ENCODE measurements at regions not wholly inside any gene's neighbourhood (a gene's known extent, or its start where the extent isn't known, plus 50 kb on each side); places are given as distances from the start of the nearest gene placed in this dataset.
"Not testable (repeated sequence)": the region's sequence is repeated elsewhere in the genome, so short reads cannot be mapped to it uniquely, and the experiment has no call there.

GRCh38 chr4:121616449-121616848 lies 80.3 kb downstream of the ANXA5 start:
- not testable (repeated sequence) for H3K27ac Mint-ChIP-seq; H3K4me1 Mint-ChIP-seq; H3K36me3 ChIP-seq (ENCODE audit: control insufficient read depth, insufficient read depth, low read length); H3K4me3 Mint-ChIP-seq; H3K27me3 Mint-ChIP-seq (ENCODE audit: insufficient read depth); H3K9ac ChIP-seq (ENCODE audit: extremely low read depth, low read length, poor library complexity, severe bottlenecking); H3K27me3 ChIP-seq (ENCODE audit: control insufficient read depth, insufficient read depth, low read length, poor library complexity, severe bottlenecking); H3K27ac ChIP-seq (ENCODE audit: low read depth, low read length); H3K4me1 ChIP-seq (ENCODE audit: control insufficient read depth, insufficient read depth, low read length); H3K9me3 ChIP-seq (ENCODE audit: control insufficient read depth, low read length); H3K9me3 Mint-ChIP-seq; H3K36me3 Mint-ChIP-seq (ENCODE audit: low read depth)
- peak; percentile 76 for DNase-seq
- peak overlapping the region; percentile 51 for H3K4me3 ChIP-seq (ENCODE audit: low read length)
- 68 to 79% methylated on average over 3 to 6 of the region's 6 CpGs for WGBS, 2 experiments (ENCODE audit: insufficient coverage in 1 of 2, insufficient read length in 1 of 2)

GRCh38 chr4:121614101-121614500 lies 82.7 kb downstream of the ANXA5 start:
- Histone ChIP-seq H3K4me1 (ENCODE audit: control insufficient read depth, insufficient read depth, low read length) (peaks cover 4% of the 10 kb centered on the region), H3K27me3 (ENCODE audit: control insufficient read depth, insufficient read depth, low read length, poor library complexity, severe bottlenecking) (no peaks in the 10 kb centered on the region), H3K9ac (ENCODE audit: extremely low read depth, low read length, poor library complexity, severe bottlenecking) (no peak overlapping the region), H3K9me3 (ENCODE audit: control insufficient read depth, low read length) (peaks cover 9% of the 10 kb centered on the region), H3K4me3 (ENCODE audit: low read length) (no peak overlapping the region), H3K36me3 (ENCODE audit: control insufficient read depth, insufficient read depth, low read length) (no peaks in the 10 kb centered on the region), H3K27ac (ENCODE audit: low read depth, low read length) (no peak overlapping the region)
- H3K9me3 Mint-ChIP-seq, result peaks cover 6% of the 10 kb centered on the region
- no peaks in the 10 kb centered on the region for H3K27me3 Mint-ChIP-seq (ENCODE audit: insufficient read depth)
- no peak for DNase-seq
- no peaks in the 10 kb centered on the region for H3K36me3 Mint-ChIP-seq (ENCODE audit: low read depth)
- peaks cover 8% of the 10 kb centered on the region for H3K4me1 Mint-ChIP-seq
- no peak overlapping the region for H3K4me3 Mint-ChIP-seq
- no peak for TF ChIP-seq CTCF (conservative IDR thresholded peaks at IDR 0.05)
- H3K27ac Mint-ChIP-seq, result no peak overlapping the region

- no peaks in the 10 kb centered on the region for H3K27me3 Mint-ChIP-seq (ENCODE audit: insufficient read depth)
- WGBS, 2 experiments (ENCODE audit: insufficient coverage in 1 of 2, insufficient read length in 1 of 2), result 76 to 94% methylated on average over 2 to 3 of the region's 3 CpGs
Observed at GRCh38 chr4:121599049-121599448, 97.7 kb downstream of the ANXA5 start.

More at GRCh38 chr4:121599049-121599448, 97.7 kb downstream of the ANXA5 start:
- H3K27me3 ChIP-seq (ENCODE audit: control insufficient read depth, insufficient read depth, low read length, poor library complexity, severe bottlenecking), result no peaks in the 10 kb centered on the region
- Mint-ChIP-seq H3K9me3 (no peaks in the 10 kb centered on the region), H3K27ac (no peak overlapping the region), H3K4me1 (no peaks in the 10 kb centered on the region), H3K4me3 (no peak overlapping the region), H3K36me3 (ENCODE audit: low read depth) (no peaks in the 10 kb centered on the region)
- no peak overlapping the region for H3K4me3 ChIP-seq (ENCODE audit: low read length)
- no peak for TF ChIP-seq CTCF (conservative IDR thresholded peaks at IDR 0.05)
- H3K36me3 ChIP-seq (ENCODE audit: control insufficient read depth, insufficient read depth, low read length), result no peaks in the 10 kb centered on the region
- DNase-seq, result no peak
- H3K4me1 ChIP-seq (ENCODE audit: control insufficient read depth, insufficient read depth, low read length), result no peaks in the 10 kb centered on the region
- no peak overlapping the region for H3K9ac ChIP-seq (ENCODE audit: extremely low read depth, low read length, poor library complexity, severe bottlenecking)
- H3K27ac ChIP-seq (ENCODE audit: low read depth, low read length), result no peak overlapping the region
- H3K9me3 ChIP-seq (ENCODE audit: control insufficient read depth, low read length), result no peaks in the 10 kb centered on the region

All from endodermal cell (in vitro differentiated cells).